Liver (tissue), 8 donors: ENCODE measurements at regions not wholly inside any gene's neighbourhood (a gene's known extent, or its start where the extent isn't known, plus 50 kb on each side); places are given as distances from the start of the nearest gene placed in this dataset.

Source experiments
- DNase-seq: peaks from one replicate; pipeline ENCODE4 v3.0.0-alpha.2; 2017; ENCODE audit warnings: low spot score
- H3K27ac ChIP-seq, 2 donors: one replicate each; pipeline ENCODE4 v1.7.0; 2013; ENCODE audit warnings: inconsistent platforms in 2 of 2, low read length in 2 of 2, control low read depth in 1 of 2, low read depth in 1 of 2, mild to moderate bottlenecking in 1 of 2
- H3K27me3 ChIP-seq, 4 donors: one replicate each; pipeline versions ENCODE4 v1.6.1 to v1.7.0; 2013; ENCODE audit warnings: low read length in 3 of 4, inconsistent platforms in 1 of 4, mild to moderate bottlenecking in 1 of 4, moderate library complexity in 1 of 4; ENCODE audit not compliant: control insufficient read depth in 4 of 4, insufficient read depth in 4 of 4
- H3K36me3 ChIP-seq, 4 donors: one replicate each; pipeline versions ENCODE4 v1.6.1 to v1.7.0; 2013; ENCODE audit warnings: low read length in 3 of 4, mild to moderate bottlenecking in 3 of 4, low read depth in 1 of 4, moderate library complexity in 1 of 4; ENCODE audit not compliant: control insufficient read depth in 4 of 4, insufficient read depth in 3 of 4
- H3K4me1 ChIP-seq, 4 donors: one replicate each; pipeline versions ENCODE4 v1.6.1 to v1.7.0; 2013; ENCODE audit warnings: low read length in 3 of 4, mild to moderate bottlenecking in 3 of 4, moderate library complexity in 1 of 4; ENCODE audit not compliant: control insufficient read depth in 4 of 4, insufficient read depth in 4 of 4
- H3K4me3 ChIP-seq, 3 donors: one replicate each; pipeline versions ENCODE4 v1.6.1 to v1.7.0; 2013; ENCODE audit warnings: low read length in 3 of 3, control low read depth in 1 of 3, low read depth in 1 of 3, mild to moderate bottlenecking in 1 of 3
- H3K9ac ChIP-seq, 2 donors: one replicate each; pipeline ENCODE4 v1.7.0; 2013; ENCODE audit warnings: low read length in 2 of 2, mild to moderate bottlenecking in 2 of 2, moderate library complexity in 2 of 2, control low read depth in 1 of 2, low read depth in 1 of 2
- H3K9me3 ChIP-seq, 4 donors: one replicate each; pipeline versions ENCODE4 v1.6.1 to v1.7.0; 2013; ENCODE audit warnings: low read length in 3 of 4; ENCODE audit not compliant: control insufficient read depth in 4 of 4
- ATF3 ChIP-seq: IDR thresholded peaks from 2 replicates; pipeline ENCODE4 v1.6.1; 2016; ENCODE audit warnings: antibody characterized with exemption
- EGR1 ChIP-seq, 2 donors: IDR thresholded peaks; 2 replicates each; pipeline ENCODE4 v1.6.1; 2016 to 2018; ENCODE audit warnings: antibody characterized with exemption in 2 of 2, low read depth in 2 of 2
- FOXA1 ChIP-seq: IDR thresholded peaks from 2 replicates; pipeline ENCODE4 v1.6.1; 2016; ENCODE audit warnings: antibody characterized with exemption
- FOXA2 ChIP-seq: IDR thresholded peaks from 2 replicates; pipeline ENCODE4 v1.6.1; 2016; ENCODE audit warnings: antibody characterized with exemption
- GABPA ChIP-seq, 2 donors: IDR thresholded peaks in 1 of 2; conservative IDR thresholded peaks in 1 of 2; 2 replicates each; pipeline ENCODE4 v1.6.1; 2016; ENCODE audit warnings: antibody characterized with exemption in 2 of 2, mild to moderate bottlenecking in 1 of 2, moderate library complexity in 1 of 2
- HNF4A ChIP-seq, 2 donors: conservative IDR thresholded peaks; 2 replicates each; pipeline ENCODE4 v1.6.1; 2016; ENCODE audit warnings: antibody characterized with exemption in 2 of 2, mild to moderate bottlenecking in 2 of 2
- JUND ChIP-seq, 2 donors: IDR thresholded peaks; 2 replicates each; pipeline ENCODE4 v1.6.1; 2016; ENCODE audit warnings: antibody characterized with exemption in 2 of 2
- MAX ChIP-seq: IDR thresholded peaks from 2 replicates; pipeline ENCODE4 v1.6.1; 2016; ENCODE audit warnings: antibody characterized with exemption
- NR2F2 ChIP-seq: IDR thresholded peaks from 2 replicates; pipeline ENCODE4 v1.6.1; 2016; ENCODE audit warnings: antibody characterized with exemption
- RAD21 ChIP-seq, 2 donors: IDR thresholded peaks; 2 replicates each; pipeline ENCODE4 v1.6.1; 2016; ENCODE audit warnings: antibody characterized with exemption in 2 of 2, mild to moderate bottlenecking in 2 of 2
- REST ChIP-seq: IDR thresholded peaks from 2 replicates; pipeline ENCODE4 v1.6.1; 2016; ENCODE audit warnings: antibody characterized with exemption, mild to moderate bottlenecking
- RXRA ChIP-seq, 2 donors: IDR thresholded peaks; 2 replicates each; pipeline ENCODE4 v1.6.1; 2017 to 2018; ENCODE audit warnings: antibody characterized with exemption in 2 of 2, mild to moderate bottlenecking in 1 of 2
- SP1 ChIP-seq: IDR thresholded peaks from 2 replicates; pipeline ENCODE4 v1.6.1; 2018; ENCODE audit warnings: antibody characterized with exemption, mild to moderate bottlenecking
- TAF1 ChIP-seq: conservative IDR thresholded peaks from 2 replicates; pipeline ENCODE4 v1.6.1; 2016; ENCODE audit warnings: antibody characterized with exemption, mild to moderate bottlenecking
- YY1 ChIP-seq: IDR thresholded peaks from 2 replicates; pipeline ENCODE4 v1.6.1; 2016; ENCODE audit warnings: antibody characterized with exemption, mild to moderate bottlenecking
- ZBTB33 ChIP-seq: IDR thresholded peaks from 2 replicates; pipeline ENCODE4 v1.6.1; 2016; ENCODE audit warnings: antibody characterized with exemption
- WGBS: extraction: QIAGEN DNeasy Blood & Tissue Kit; methylation state at CpG from one replicate; pipeline ENCODE4 v1.1.7; 2013; 5-methylcytosine and 5-hydroxymethylcytosine counted together
- TF ChIP-seq, protein P1 (sequence below): fragments of 150-350 bp; IDR thresholded peaks from 2 replicates; pipeline ENCODE4 v1.5.1; 2017; ENCODE audit warnings: improper control_type of control experiment, low read depth, low read length; ENCODE audit not compliant: missing input control
- donor health status: healthy.
- donor health status: healthy.
- donor health status: healthy.
- donor health status: healthy.
- donor health status: healthy.

DNA sequence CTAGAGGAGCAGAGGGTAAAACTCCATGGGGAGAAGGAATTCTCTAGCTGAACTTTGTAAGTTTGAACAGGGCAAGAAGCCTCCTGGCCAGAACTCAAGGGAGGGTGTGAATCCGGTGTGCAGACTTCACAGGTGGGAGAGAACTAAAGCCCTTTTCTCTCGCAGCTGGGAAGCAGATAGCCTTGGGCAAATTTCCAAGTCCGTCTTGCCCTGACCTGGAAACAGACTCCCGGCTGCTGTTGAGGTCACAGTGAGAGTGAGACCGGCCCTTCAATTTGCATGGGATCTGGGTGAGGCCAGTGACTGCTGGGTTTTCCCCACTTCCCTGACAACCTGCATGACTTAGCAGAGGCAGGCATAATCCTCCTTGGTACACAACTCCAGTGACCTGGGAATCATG lies 94.5 kb upstream of the ZNF827 start:
- Histone ChIP-seq H3K27me3 (peaks cover 0 to 3% (median 1%) of the 10 kb centered on the region in 4 donors), H3K27ac (no peak overlapping the region), H3K4me3 (no peak overlapping the region), H3K36me3 (no peaks in the 10 kb centered on the region), H3K9ac (no peak overlapping the region), H3K9me3 (no peaks in the 10 kb centered on the region), H3K4me1 (no peaks in the 10 kb centered on the region)
- WGBS, result 27% methylated on average over 5 of the region's 5 CpGs
- DNase-seq, result no peak
- no peak for TF ChIP-seq MAX
- no peak for TF ChIP-seq ATF3
- TF ChIP-seq RXRA (IDR thresholded peaks at IDR 0.05), result no peak
- TF ChIP-seq FOXA1, result no peak
- no peak for TF ChIP-seq ZBTB33
- no peak for TF ChIP-seq EGR1 (IDR thresholded peaks at IDR 0.05; ENCODE audit: low read depth in 2 of 2)
- no peak for TF ChIP-seq GABPA (IDR thresholded peaks at IDR 0.05 in 1 of 2, conservative IDR thresholded peaks at IDR 0.05 in 1 of 2)
- TF ChIP-seq REST, result no peak
- TF ChIP-seq JUND (IDR thresholded peaks at IDR 0.05), result no peak
- no peak for TF ChIP-seq TAF1
- TF ChIP-seq HNF4A (conservative IDR thresholded peaks at IDR 0.05), result no peak
- no peak for TF ChIP-seq SP1
- TF ChIP-seq NR2F2, result no peak
- no peak for TF ChIP-seq FOXA2
- TF ChIP-seq RAD21 (IDR thresholded peaks at IDR 0.05), result no peak

DNA sequence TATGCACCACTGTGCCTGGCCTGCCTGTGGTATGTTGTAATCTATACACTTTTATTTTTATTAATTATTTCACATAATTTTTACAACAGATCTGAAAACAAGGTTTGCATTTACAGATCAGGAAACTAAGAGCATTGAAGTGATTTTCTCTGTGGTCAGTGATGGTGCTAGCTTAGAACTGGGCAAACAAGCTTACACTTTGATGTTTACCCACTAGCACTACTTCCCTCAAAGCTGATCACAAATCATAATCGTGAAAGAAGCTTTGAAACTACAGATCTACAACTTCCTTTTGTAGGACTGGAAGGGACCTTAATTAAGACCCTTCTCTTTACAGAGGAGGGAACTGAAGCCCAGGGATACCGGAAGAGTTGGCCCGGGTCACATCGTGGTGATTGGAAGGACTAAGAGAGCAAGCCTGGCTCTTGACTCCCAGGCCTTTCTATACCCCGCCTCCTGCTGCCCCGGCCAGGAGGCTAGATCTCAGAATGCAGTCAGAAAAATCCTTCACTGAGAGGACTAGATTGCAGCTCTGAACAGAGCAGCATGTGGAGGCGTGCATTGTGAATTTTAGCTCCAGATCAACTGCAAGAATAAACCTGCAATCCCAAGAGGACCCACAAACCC lies 93.7 kb upstream of the ZNF827 start:
- Histone ChIP-seq H3K4me1 (no peaks in the 10 kb centered on the region), H3K9me3 (no peaks in the 10 kb centered on the region), H3K9ac (no peak overlapping the region), H3K4me3 (no peak overlapping the region), H3K36me3 (no peaks in the 10 kb centered on the region), H3K27me3 (peaks cover 0 to 3% (median 1%) of the 10 kb centered on the region in 4 donors), H3K27ac (no peak overlapping the region)
- DNase-seq, result no peak
- 39% methylated on average over 7 of the region's 7 CpGs for WGBS
- TF ChIP-seq EGR1 (IDR thresholded peaks at IDR 0.05; ENCODE audit: low read depth in 2 of 2) (no peak), JUND (IDR thresholded peaks at IDR 0.05) (no peak), FOXA2 (no peak), SP1 (no peak), GABPA (IDR thresholded peaks at IDR 0.05 in 1 of 2, conservative IDR thresholded peaks at IDR 0.05 in 1 of 2) (no peak), NR2F2 (no peak), YY1 (no peak), HNF4A (conservative IDR thresholded peaks at IDR 0.05) (no peak), ZBTB33 (no peak), REST (no peak), RAD21 (IDR thresholded peaks at IDR 0.05) (no peak), ATF3 (no peak)
- TF ChIP-seq, protein P1, sequence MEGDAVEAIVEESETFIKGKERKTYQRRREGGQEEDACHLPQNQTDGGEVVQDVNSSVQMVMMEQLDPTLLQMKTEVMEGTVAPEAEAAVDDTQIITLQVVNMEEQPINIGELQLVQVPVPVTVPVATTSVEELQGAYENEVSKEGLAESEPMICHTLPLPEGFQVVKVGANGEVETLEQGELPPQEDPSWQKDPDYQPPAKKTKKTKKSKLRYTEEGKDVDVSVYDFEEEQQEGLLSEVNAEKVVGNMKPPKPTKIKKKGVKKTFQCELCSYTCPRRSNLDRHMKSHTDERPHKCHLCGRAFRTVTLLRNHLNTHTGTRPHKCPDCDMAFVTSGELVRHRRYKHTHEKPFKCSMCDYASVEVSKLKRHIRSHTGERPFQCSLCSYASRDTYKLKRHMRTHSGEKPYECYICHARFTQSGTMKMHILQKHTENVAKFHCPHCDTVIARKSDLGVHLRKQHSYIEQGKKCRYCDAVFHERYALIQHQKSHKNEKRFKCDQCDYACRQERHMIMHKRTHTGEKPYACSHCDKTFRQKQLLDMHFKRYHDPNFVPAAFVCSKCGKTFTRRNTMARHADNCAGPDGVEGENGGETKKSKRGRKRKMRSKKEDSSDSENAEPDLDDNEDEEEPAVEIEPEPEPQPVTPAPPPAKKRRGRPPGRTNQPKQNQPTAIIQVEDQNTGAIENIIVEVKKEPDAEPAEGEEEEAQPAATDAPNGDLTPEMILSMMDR, result no peak
